ENCODE measurements at regions not wholly inside any gene's neighbourhood (a gene's known extent, or its start where the extent isn't known, plus 50 kb on each side); places are given as distances from the start of the nearest gene placed in this dataset.

DNA sequence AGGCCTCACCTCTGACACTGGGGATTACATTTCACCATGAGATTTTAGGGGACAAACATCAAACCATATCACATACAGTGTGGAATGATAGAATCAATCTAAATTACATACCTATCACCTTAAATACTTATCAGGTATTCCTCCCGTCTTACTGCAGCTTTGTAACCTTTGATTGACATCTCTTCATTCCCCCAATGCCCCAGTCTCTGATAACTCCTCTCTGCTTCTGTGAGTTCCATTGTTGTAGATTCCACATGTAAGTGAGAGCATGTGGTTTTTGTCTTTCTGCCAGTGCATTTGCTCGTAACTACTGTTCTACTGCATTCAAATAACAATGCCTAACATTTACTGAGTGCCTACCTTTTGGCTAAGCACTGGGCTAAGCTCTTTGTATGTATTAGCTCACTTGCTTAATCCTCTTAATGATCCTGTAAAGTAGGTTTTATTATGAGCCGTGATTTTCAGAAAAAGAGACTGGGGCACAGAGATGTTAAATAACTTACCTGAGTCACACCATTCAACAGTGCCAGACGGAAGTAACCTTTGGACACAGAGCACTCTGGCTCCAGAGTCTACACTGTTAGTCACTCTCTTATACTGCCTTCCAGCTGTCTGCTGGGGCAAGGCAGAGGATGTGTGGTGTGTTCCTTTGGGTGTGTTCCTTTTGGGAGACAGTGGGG lies 63.7 kb upstream of the ESX1 start:
- Histone ChIP-seq H3K4me1 (ENCODE audit: control insufficient read depth in 5 of 5, insufficient read depth in 5 of 5, low read length in 5 of 5) (no peaks in the 10 kb centered on the region), H3K36me3 (ENCODE audit: control insufficient read depth in 5 of 5, insufficient read depth in 5 of 5, low read length in 5 of 5) (no peaks in the 10 kb centered on the region), H3K27ac (ENCODE audit: low read depth, low read length) (no peak overlapping the region), H3K4me3 (ENCODE audit: low read depth in 1 of 5, low read length in 5 of 5) (no peak overlapping the region), H3K9me3 (ENCODE audit: control insufficient read depth in 5 of 5, low read length in 5 of 5) (no peaks in the 10 kb centered on the region), H3K9ac (ENCODE audit: low read length in 5 of 5) (no peak overlapping the region), H3K27me3 (ENCODE audit: control insufficient read depth in 5 of 5, insufficient read depth in 4 of 5, low read length in 5 of 5) (peaks cover 0 to 13% (median 8%) of the 10 kb centered on the region in 5 donors)

DNA sequence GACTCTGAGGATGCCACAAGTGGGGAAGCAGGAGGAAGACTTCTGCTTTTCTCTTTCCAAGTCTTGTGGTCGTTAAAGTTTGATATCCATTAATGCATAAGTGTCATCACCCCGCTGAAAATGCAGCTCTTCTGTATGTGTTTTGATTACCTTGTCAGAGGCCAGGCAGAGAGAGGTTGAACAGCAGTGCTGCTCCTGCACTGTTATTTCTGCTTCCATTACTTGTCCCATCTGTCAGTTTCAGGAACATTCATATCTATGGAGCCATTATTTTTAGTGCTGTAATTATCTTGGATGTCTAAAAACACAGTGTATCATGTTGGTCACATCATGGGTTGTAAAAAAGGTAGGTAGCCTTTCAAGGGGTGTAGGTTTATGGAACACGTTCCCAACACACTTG lies 62.0 kb upstream of the ESX1 start:
- no peaks in the 10 kb centered on the region for H3K9me3 ChIP-seq (ENCODE audit: control insufficient read depth in 5 of 5, low read length in 5 of 5)
- no peak overlapping the region for H3K27ac ChIP-seq (ENCODE audit: low read depth, low read length)
- H3K36me3 ChIP-seq (ENCODE audit: control insufficient read depth in 5 of 5, insufficient read depth in 5 of 5, low read length in 5 of 5), result no peaks in the 10 kb centered on the region
- peaks cover 0 to 17% (median 8%) of the 10 kb centered on the region in 5 donors for H3K27me3 ChIP-seq (ENCODE audit: control insufficient read depth in 5 of 5, insufficient read depth in 4 of 5, low read length in 5 of 5)
- no peaks in the 10 kb centered on the region for H3K4me1 ChIP-seq (ENCODE audit: control insufficient read depth in 5 of 5, insufficient read depth in 5 of 5, low read length in 5 of 5)
- H3K9ac ChIP-seq (ENCODE audit: low read length in 5 of 5), result no peak overlapping the region
- H3K4me3 ChIP-seq (ENCODE audit: low read depth in 1 of 5, low read length in 5 of 5), result no peak overlapping the region

DNA sequence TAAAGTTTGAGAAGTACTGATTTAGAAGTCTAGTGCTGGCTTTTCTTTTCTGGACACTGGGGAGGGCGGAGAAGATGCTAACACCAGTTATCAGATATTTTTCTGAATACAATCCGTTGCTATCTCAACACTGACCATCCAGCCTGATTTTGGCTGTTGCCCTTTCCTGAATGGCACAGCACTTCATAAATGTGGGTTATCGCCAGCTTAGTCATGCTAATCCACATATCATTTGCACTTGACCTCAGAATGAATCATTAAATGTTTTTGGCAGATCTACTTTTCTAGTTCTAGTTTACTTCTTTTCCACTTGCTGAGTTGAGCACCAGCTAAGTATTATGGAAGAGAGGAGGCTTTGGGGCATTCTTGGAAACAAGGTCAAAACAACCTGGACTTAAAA lies 60.8 kb upstream of the ESX1 start:
- Histone ChIP-seq H3K9ac (ENCODE audit: low read length in 5 of 5) (no peak overlapping the region), H3K9me3 (ENCODE audit: control insufficient read depth in 5 of 5, low read length in 5 of 5) (no peaks in the 10 kb centered on the region), H3K36me3 (ENCODE audit: control insufficient read depth in 5 of 5, insufficient read depth in 5 of 5, low read length in 5 of 5) (no peaks in the 10 kb centered on the region), H3K4me3 (ENCODE audit: low read depth in 1 of 5, low read length in 5 of 5) (no peak overlapping the region), H3K27me3 (ENCODE audit: control insufficient read depth in 5 of 5, insufficient read depth in 4 of 5, low read length in 5 of 5) (peaks cover 0 to 17% (median 7%) of the 10 kb centered on the region in 5 donors), H3K4me1 (ENCODE audit: control insufficient read depth in 5 of 5, insufficient read depth in 5 of 5, low read length in 5 of 5) (no peaks in the 10 kb centered on the region), H3K27ac (ENCODE audit: low read depth, low read length) (no peak overlapping the region)

DNA sequence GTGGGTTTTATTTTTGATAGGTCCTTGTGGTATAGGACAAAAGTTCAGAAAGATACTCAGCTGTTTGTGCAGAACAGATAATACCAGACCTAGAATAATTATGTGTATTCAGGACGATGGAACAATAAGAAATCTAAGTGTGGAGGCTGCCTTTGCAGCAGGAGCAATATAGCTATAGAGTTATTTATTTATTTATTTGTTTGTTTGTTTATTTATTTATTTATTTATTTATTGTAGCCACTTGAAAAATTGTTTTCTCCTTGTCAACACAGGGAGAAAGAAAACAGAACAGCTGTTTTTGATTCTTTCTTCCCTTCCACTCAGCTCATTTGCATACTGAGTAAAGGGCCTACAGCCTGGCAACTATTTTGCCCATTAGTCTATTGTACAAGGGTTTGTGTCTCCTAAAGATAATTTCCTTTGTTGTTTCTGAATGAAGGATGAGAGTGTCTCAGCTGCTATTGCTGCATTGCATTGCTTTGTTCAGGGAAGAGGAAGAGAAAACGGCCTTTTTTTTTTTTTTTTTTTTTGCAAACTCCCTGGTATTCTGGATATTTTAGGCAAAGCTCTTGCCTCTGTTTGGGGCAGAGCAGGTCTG lies 56.0 kb upstream of the ESX1 start:
- no peaks in the 10 kb centered on the region for H3K9me3 ChIP-seq (ENCODE audit: control insufficient read depth in 5 of 5, low read length in 5 of 5)
- no peak overlapping the region for H3K4me3 ChIP-seq (ENCODE audit: low read depth in 1 of 5, low read length in 5 of 5)
- H3K27me3 ChIP-seq (ENCODE audit: control insufficient read depth in 5 of 5, insufficient read depth in 4 of 5, low read length in 5 of 5), result peaks cover 0 to 14% (median 5%) of the 10 kb centered on the region in 5 donors

DNA sequence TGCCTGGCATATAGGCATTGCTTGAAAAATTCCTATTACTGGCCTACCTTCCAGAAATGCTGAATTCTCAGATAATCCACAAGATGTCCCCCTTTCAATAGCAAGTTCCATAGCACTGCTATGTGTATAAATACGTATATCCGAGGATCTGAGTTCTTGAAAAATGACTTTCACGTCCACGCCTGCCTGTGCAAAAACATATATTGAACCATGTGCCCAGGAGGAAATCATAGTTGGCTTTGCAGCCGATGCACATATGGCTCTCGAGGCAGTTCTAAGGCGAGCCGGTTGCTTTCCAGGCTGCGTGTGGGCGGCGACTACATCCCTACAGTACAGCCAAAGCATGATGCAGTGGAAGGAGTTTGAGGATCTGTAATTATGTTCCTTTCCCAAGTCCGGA lies 55.4 kb upstream of the ESX1 start:
- Histone ChIP-seq H3K4me3 (ENCODE audit: low read depth in 1 of 5, low read length in 5 of 5) (peak overlapping the region; percentile 10 to 61 (median 31)), H3K27ac (ENCODE audit: low read depth, low read length) (no peak overlapping the region), H3K27me3 (ENCODE audit: control insufficient read depth in 5 of 5, insufficient read depth in 4 of 5, low read length in 5 of 5) (peaks cover 0 to 14% (median 5%) of the 10 kb centered on the region in 5 donors), H3K4me1 (ENCODE audit: control insufficient read depth in 5 of 5, insufficient read depth in 5 of 5, low read length in 5 of 5) (peaks cover 0 to 3% (median 2%) of the 10 kb centered on the region in 5 donors), H3K9ac (ENCODE audit: low read length in 5 of 5) (no peak overlapping the region), H3K9me3 (ENCODE audit: control insufficient read depth in 5 of 5, low read length in 5 of 5) (no peaks in the 10 kb centered on the region), H3K36me3 (ENCODE audit: control insufficient read depth in 5 of 5, insufficient read depth in 5 of 5, low read length in 5 of 5) (no peaks in the 10 kb centered on the region)

More for the DNA sequence above, 56.0 kb upstream of the ESX1 start:
- H3K9ac ChIP-seq (ENCODE audit: low read length in 5 of 5), result no peak overlapping the region
- H3K27ac ChIP-seq (ENCODE audit: low read depth, low read length), result no peak overlapping the region
- no peaks in the 10 kb centered on the region for H3K36me3 ChIP-seq (ENCODE audit: control insufficient read depth in 5 of 5, insufficient read depth in 5 of 5, low read length in 5 of 5)
- peaks cover 0 to 3% (median 2%) of the 10 kb centered on the region in 5 donors for H3K4me1 ChIP-seq (ENCODE audit: control insufficient read depth in 5 of 5, insufficient read depth in 5 of 5, low read length in 5 of 5)

DNA sequence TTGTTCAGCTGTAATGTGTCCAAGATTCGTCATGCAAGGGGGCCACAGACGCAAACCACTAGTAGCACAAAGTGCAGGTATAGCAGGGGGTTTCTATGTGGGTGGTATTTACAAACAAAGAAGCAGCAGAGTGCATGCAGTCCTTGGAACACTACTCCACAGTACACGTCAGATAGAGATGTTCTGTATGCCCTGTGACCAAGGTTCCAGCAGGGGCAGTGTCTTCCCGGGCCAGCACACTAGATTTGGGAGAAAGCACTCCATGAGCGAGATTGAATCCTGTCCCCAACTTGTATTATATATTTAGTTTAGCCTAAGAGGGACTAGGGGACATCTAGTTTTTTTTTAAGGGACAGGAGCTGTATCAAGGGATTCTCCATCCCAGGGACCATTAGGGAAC lies 54.4 kb upstream of the ESX1 start:
- H3K27ac ChIP-seq (ENCODE audit: low read depth, low read length), result no peak overlapping the region
- H3K4me1 ChIP-seq (ENCODE audit: control insufficient read depth in 5 of 5, insufficient read depth in 5 of 5, low read length in 5 of 5), result peaks cover 0 to 3% (median 2%) of the 10 kb centered on the region in 5 donors
- no peaks in the 10 kb centered on the region for H3K36me3 ChIP-seq (ENCODE audit: control insufficient read depth in 5 of 5, insufficient read depth in 5 of 5, low read length in 5 of 5)
- no peaks in the 10 kb centered on the region for H3K9me3 ChIP-seq (ENCODE audit: control insufficient read depth in 5 of 5, low read length in 5 of 5)
- peaks cover 0 to 14% (median 6%) of the 10 kb centered on the region in 5 donors for H3K27me3 ChIP-seq (ENCODE audit: control insufficient read depth in 5 of 5, insufficient read depth in 4 of 5, low read length in 5 of 5)
- no peak overlapping the region for H3K4me3 ChIP-seq (ENCODE audit: low read depth in 1 of 5, low read length in 5 of 5)
- no peak overlapping the region for H3K9ac ChIP-seq (ENCODE audit: low read length in 5 of 5)

DNA sequence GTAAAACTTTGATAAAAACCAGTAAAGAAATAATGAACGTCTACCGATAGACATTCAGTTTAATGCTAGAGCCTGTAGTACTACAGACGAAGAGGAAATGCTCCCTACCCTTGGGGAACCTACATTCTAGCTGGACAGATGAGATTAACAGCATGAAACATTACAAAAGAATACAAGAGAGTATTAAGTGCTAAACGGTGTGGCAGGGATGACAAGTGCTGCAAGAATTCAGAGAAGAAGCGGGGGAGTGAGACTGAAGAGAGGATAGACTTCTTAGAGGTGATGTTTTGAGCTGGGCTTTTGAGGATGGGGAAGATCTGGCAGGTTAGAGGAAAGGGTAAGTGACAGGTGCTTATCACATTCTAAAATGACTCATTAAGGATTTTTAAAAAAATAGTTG lies 52.6 kb upstream of the ESX1 start:
- H3K36me3 ChIP-seq (ENCODE audit: control insufficient read depth in 5 of 5, insufficient read depth in 5 of 5, low read length in 5 of 5), result no peaks in the 10 kb centered on the region
- no peak overlapping the region for H3K27ac ChIP-seq (ENCODE audit: low read depth, low read length)
- H3K9me3 ChIP-seq (ENCODE audit: control insufficient read depth in 5 of 5, low read length in 5 of 5), result no peaks in the 10 kb centered on the region
- peaks cover 0 to 7% (median 5%) of the 10 kb centered on the region in 5 donors for H3K27me3 ChIP-seq (ENCODE audit: control insufficient read depth in 5 of 5, insufficient read depth in 4 of 5, low read length in 5 of 5)
- peaks cover 0 to 3% (median 2%) of the 10 kb centered on the region in 5 donors for H3K4me1 ChIP-seq (ENCODE audit: control insufficient read depth in 5 of 5, insufficient read depth in 5 of 5, low read length in 5 of 5)
- H3K4me3 ChIP-seq (ENCODE audit: low read depth in 1 of 5, low read length in 5 of 5), result no peak overlapping the region
- no peak overlapping the region for H3K9ac ChIP-seq (ENCODE audit: low read length in 5 of 5)

DNA sequence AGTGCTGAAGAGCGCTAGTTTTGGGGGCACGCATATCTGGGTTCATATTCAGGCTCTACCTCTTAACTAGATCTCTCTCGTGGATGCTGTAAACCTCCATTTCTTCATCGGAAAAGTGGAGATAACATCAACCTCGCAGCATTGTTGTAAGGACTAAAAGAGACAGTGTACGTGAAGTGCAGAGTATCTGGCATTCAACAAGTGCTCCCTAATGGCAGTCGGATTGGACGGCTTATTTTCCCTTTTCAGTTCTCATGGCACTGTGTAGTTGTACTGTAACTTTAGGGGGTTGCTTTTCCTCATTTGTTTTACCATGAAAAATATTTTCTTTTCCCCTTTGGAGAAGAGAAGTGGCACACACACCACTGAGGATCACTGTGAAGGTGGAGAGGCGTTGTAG lies 51.4 kb upstream of the ESX1 start:
- no peaks in the 10 kb centered on the region for H3K9me3 ChIP-seq (ENCODE audit: control insufficient read depth in 5 of 5, low read length in 5 of 5)

More for the DNA sequence above, 51.4 kb upstream of the ESX1 start:
- Histone ChIP-seq H3K27ac (ENCODE audit: low read depth, low read length) (no peak overlapping the region), H3K4me3 (ENCODE audit: low read depth in 1 of 5, low read length in 5 of 5) (no peak overlapping the region), H3K9ac (ENCODE audit: low read length in 5 of 5) (no peak overlapping the region), H3K27me3 (ENCODE audit: control insufficient read depth in 5 of 5, insufficient read depth in 4 of 5, low read length in 5 of 5) (peaks cover 0 to 7% (median 5%) of the 10 kb centered on the region in 5 donors), H3K36me3 (ENCODE audit: control insufficient read depth in 5 of 5, insufficient read depth in 5 of 5, low read length in 5 of 5) (no peaks in the 10 kb centered on the region), H3K4me1 (ENCODE audit: control insufficient read depth in 5 of 5, insufficient read depth in 5 of 5, low read length in 5 of 5) (peaks cover 0 to 3% (median 2%) of the 10 kb centered on the region in 5 donors)

All from subcutaneous abdominal adipose tissue (tissue), 5 donors.